Body of pancreas (tissue), 4 donors: ENCODE measurements at regions not wholly inside any gene's neighbourhood (a gene's known extent, or its start where the extent isn't known, plus 50 kb on each side); places are given as distances from the start of the nearest gene placed in this dataset.

Experiments used
- CTCF ChIP-seq, 7 experiments: fragments of 450-650 bp in 4 of 7; fragments of 200-600 bp in 3 of 7; sonication (generic) in 3 of 7; IDR thresholded peaks; one replicate each; pipeline ENCODE4 v1.5.1; 2016 to 2019; ENCODE audit warnings: antibody characterized with exemption in 7 of 7
- POLR2A ChIP-seq, 3 donors: fragments of 450-650 bp; IDR thresholded peaks; one replicate each; pipeline ENCODE4 v1.6.1; 2016; ENCODE audit warnings: antibody characterized with exemption in 3 of 3, mild to moderate bottlenecking in 2 of 3

GRCh38 chr22:49147171-49147570, 680.5 kb downstream of the BRD1 start:
- TF ChIP-seq CTCF (IDR thresholded peaks at IDR 0.05), result no peak
- TF ChIP-seq POLR2A (IDR thresholded peaks at IDR 0.05), result no peak
